GM21515 (cell line): ENCODE measurements at regions not wholly inside any gene's neighbourhood (a gene's known extent, or its start where the extent isn't known, plus 50 kb on each side); places are given as distances from the start of the nearest gene placed in this dataset.

Experiments
- ATAC-seq: cut with Tn5 transposase; IDR thresholded peaks from one replicate; pipeline ENCODE4 v1.9.1; 2021; ENCODE audit not compliant: unreplicated experiment

DNA sequence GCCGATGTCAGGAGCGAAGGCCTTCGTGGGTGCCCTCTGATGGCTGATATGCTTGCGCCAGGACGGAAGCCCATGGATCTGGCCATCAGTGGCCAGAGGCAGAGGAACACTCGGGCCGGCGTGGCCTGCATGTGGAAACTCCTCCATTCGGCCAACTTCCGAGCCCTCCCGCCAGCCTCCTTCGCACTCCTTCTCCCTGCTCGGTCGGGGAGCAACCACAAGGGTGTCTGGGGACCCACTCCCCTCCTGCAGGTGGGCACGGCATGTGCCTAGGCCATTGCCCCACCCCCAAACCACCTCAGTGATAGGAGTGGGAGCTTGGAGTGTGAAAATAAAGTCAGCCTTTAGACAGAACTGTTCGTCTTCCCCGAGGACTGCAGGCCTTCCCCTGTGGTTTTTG, 231.3 kb downstream of the BCL11B start:
- no peak for ATAC-seq

- ATAC-seq, result no peak
Observed at GRCh38 chr14:99041141-99041819, 230.7 kb downstream of the BCL11B start.

GRCh38 chr14:99041820-99042174, 230.2 kb downstream of the BCL11B start:
- no peak for ATAC-seq

- no peak for ATAC-seq
Observed at GRCh38 chr14:99042381-99043266, 229.4 kb downstream of the BCL11B start.

GRCh38 chr14:99043267-99043615, 228.8 kb downstream of the BCL11B start:
- no peak for ATAC-seq

- no peak for ATAC-seq
Observed at GRCh38 chr14:99043756-99044155, 228.2 kb downstream of the BCL11B start.

- no peak for ATAC-seq
Observed at GRCh38 chr14:99047441-99048031, 224.5 kb downstream of the BCL11B start.

DNA sequence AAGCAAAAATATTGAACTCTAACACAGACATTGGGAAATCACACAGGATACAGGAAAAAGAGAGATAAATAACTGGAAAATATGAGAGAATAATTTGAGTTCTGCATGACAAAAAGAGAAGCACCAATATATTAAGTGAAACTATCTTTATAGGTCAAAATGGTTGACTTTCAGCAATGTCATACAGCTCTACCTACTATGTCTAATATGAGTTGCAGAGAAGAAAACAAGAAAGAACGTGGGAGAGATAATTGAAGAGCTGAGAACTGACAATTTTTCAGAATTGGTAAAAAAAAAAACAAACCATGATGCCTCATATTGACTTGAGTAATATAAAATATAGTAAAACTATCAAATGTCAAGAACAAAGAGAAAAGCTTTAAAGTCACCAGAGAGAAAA, 221.7 kb downstream of the BCL11B start:
- no peak for ATAC-seq

DNA sequence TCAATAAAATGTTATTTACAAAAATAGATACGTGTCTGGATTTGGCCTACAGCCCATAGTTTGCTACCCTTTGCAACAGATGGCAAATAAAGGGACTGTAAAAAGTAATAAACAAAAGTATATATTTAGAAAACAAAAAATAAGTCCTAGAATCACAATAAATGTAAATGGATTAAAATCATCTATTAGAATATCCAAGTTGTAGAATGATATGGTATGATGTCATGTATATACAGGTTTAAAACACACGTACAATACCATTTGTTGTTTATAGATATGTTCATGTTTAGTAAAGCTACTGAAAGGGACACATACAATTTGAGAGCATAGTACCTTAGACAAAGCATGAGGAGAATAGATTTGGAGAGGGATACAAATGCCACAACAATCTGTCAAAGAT, 219.5 kb downstream of the BCL11B start:
- no peak for ATAC-seq

GRCh38 chr14:99055019-99055418, 217.0 kb downstream of the BCL11B start:
- ATAC-seq, result no peak

GRCh38 chr14:99055816-99056215, 216.2 kb downstream of the BCL11B start:
- ATAC-seq, result no peak

GRCh38 chr14:99057576-99058083, 214.4 kb downstream of the BCL11B start:
- no peak for ATAC-seq

- no peak for ATAC-seq
Observed at GRCh38 chr14:99058542-99058941, 213.5 kb downstream of the BCL11B start.

- ATAC-seq, result no peak
Observed at GRCh38 chr14:99062216-99062615, 209.8 kb downstream of the BCL11B start.

DNA sequence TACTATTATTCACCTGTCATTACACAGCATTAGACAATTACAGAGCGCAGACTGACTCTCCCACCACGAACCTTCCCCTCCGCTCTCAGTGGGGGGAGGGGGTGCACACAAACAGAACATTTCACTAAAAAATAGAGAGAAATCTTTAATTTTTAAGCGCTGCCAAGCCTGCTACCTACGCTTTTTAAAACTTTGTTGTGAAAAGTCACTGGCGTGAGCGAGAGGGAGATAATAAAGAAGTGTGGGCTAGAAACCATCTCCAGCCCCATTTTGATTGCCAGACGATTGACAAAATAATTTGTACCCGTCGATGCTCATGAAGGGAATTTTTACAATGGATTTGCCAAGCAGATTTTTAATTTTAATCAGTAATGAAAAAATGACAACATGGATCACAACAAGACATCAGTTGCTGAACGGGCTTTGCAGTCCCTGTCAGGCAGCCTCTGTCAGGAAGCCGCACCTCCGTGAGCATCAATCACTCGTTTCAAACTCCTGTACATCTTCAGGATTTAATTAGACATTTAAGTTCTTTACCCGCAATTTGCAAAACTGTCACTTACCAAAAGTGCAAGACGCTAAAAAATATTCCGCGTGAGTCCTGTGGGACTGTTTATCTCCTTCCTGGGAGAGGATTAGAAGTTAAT, 209.1 kb downstream of the BCL11B start:
- no peak for ATAC-seq

GRCh38 chr14:99063620-99064225, 208.3 kb downstream of the BCL11B start:
- no peak for ATAC-seq

- no peak for ATAC-seq
Observed at GRCh38 chr14:99064262-99064954, 207.6 kb downstream of the BCL11B start.

DNA sequence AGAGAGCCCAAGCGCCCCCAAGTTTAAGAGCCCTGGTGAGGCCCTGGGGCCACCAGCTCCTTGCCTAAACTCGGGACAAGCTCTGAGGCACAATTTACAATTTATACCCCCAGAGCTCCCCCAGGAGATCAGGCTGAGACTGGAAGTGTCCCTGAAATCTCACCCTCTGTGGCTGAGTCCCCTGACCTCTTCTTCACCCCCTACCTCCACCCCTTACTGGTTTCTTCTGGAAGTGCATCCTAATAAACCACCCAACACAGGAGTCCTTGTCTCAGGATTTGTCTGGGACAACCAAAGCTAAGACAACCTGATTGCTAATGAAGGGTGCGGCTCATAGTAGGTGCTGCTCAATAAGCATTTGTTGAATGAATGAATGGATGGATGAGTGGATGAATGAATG, 206.4 kb downstream of the BCL11B start:
- no peak for ATAC-seq

DNA sequence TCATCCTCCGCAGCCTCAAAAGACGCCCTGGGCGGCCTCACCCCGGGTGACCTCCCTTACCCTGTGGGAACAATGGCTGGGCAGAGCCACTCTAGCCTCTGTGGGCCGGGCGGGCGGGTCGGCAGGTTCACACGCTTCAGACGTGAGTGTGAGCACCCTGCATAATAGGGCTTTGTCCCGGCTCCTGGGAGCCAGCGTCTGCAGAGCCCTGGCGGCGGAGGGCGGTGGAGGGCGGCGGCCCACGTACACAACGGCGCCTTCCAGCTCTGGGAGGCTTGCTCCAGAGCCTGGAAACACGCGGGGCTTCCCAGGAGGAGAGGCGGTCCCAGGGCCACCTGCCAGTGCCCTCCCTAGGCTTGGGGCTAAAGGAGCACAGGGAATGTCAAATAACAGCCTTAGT, 205.6 kb downstream of the BCL11B start:
- ATAC-seq, result no peak

GRCh38 chr14:99067141-99067920, 204.7 kb downstream of the BCL11B start:
- ATAC-seq, result no peak
